BE2C (cell line): ENCODE measurements at regions not wholly inside any gene's neighbourhood (a gene's known extent, or its start where the extent isn't known, plus 50 kb on each side); places are given as distances from the start of the nearest gene placed in this dataset.

Experiments used
- DNase-seq: peaks from one replicate; pipeline ENCODE4 v3.0.0-alpha.2; 2020
- H3K27me3 ChIP-seq: fragments of 250-450 bp; sonication (Bioruptor Pico); 2 replicates; pipeline ENCODE4 v1.5.1; 2020; ENCODE audit warnings: mild to moderate bottlenecking
- H3K36me3 ChIP-seq: fragments of 250-450 bp; sonication (Bioruptor Pico); 2 replicates; pipeline ENCODE4 v1.5.1; 2020; ENCODE audit warnings: mild to moderate bottlenecking
- H3K4me1 ChIP-seq: fragments of 250-450 bp; sonication (Bioruptor Pico); 2 replicates; pipeline ENCODE4 v1.5.1; 2020
- H3K4me3 ChIP-seq: 2 replicates; pipeline ENCODE4 v1.5.1; 2011; ENCODE audit warnings: low read depth, low read length
- H3K9me3 ChIP-seq: fragments of 250-450 bp; sonication (Bioruptor Pico); 2 replicates; pipeline ENCODE4 v1.5.1; 2020
- CTCF ChIP-seq: IDR thresholded peaks from 2 replicates; pipeline ENCODE4 v1.5.1; 2012; ENCODE audit warnings: mild to moderate bottlenecking, low read depth, low read length

- TF ChIP-seq CTCF: no peak
- Histone ChIP-seq H3K27me3 (no peaks in the 10 kb centered on the region), H3K36me3 (no peaks in the 10 kb centered on the region), H3K4me3 (no peak overlapping the region), H3K9me3 (no peaks in the 10 kb centered on the region), H3K4me1 (peaks cover 5% of the 10 kb centered on the region)
- DNase-seq: no peak
These were observed 76.6 kb upstream of the SHB start for GRCh38 chr9:38145526-38146053.

- H3K27me3 ChIP-seq: no peaks in the 10 kb centered on the region
- no peaks in the 10 kb centered on the region for H3K36me3 ChIP-seq
- DNase-seq: no peak
These were observed 75.4 kb upstream of the SHB start for GRCh38 chr9:38144421-38144820.

GRCh38 chr9:38141746-38142591, 72.9 kb upstream of the SHB start:
- DNase-seq: no peak
- no peaks in the 10 kb centered on the region for H3K9me3 ChIP-seq
- TF ChIP-seq CTCF: no peak
- H3K36me3 ChIP-seq: no peaks in the 10 kb centered on the region
- H3K27me3 ChIP-seq: no peaks in the 10 kb centered on the region
- H3K4me1 ChIP-seq: peaks cover 5% of the 10 kb centered on the region
- H3K4me3 ChIP-seq: no peak overlapping the region

More at GRCh38 chr9:38144421-38144820, 75.4 kb upstream of the SHB start:
- no peak overlapping the region for H3K4me3 ChIP-seq
- no peaks in the 10 kb centered on the region for H3K9me3 ChIP-seq
- H3K4me1 ChIP-seq: peaks cover 5% of the 10 kb centered on the region
- no peak for TF ChIP-seq CTCF

GRCh38 chr9:38138276-38138675, 69.2 kb upstream of the SHB start:
- no peaks in the 10 kb centered on the region for H3K27me3 ChIP-seq
- DNase-seq: no peak
- TF ChIP-seq CTCF: no peak
- H3K4me3 ChIP-seq: no peak overlapping the region
- peaks cover 5% of the 10 kb centered on the region for H3K4me1 ChIP-seq
- no peaks in the 10 kb centered on the region for H3K9me3 ChIP-seq
- H3K36me3 ChIP-seq: no peaks in the 10 kb centered on the region

GRCh38 chr9:38137342-38137741, 68.3 kb upstream of the SHB start:
- no peaks in the 10 kb centered on the region for H3K9me3 ChIP-seq
- H3K27me3 ChIP-seq: no peaks in the 10 kb centered on the region
- H3K4me1 ChIP-seq: peaks cover 5% of the 10 kb centered on the region
- no peak for TF ChIP-seq CTCF
- H3K4me3 ChIP-seq: no peak overlapping the region
- DNase-seq: no peak
- H3K36me3 ChIP-seq: no peaks in the 10 kb centered on the region

- Histone ChIP-seq H3K4me3 (no peak overlapping the region), H3K27me3 (no peaks in the 10 kb centered on the region), H3K36me3 (no peaks in the 10 kb centered on the region), H3K9me3 (no peaks in the 10 kb centered on the region), H3K4me1 (no peaks in the 10 kb centered on the region)
- DNase-seq: no peak
- no peak for TF ChIP-seq CTCF
These were observed 67.4 kb upstream of the SHB start for GRCh38 chr9:38136386-38136785.
